ENCODE measurements at regions not wholly inside any gene's neighbourhood (a gene's known extent, or its start where the extent isn't known, plus 50 kb on each side); places are given as distances from the start of the nearest gene placed in this dataset.

- Histone ChIP-seq H3K9me1 (ENCODE audit: control insufficient read depth, insufficient read depth, low read length) (no peaks in the 10 kb centered on the region), H3K79me2 (ENCODE audit: control insufficient read depth, insufficient read depth, low read length) (no peaks in the 10 kb centered on the region), H3K4me3 (no peak overlapping the region), H4K20me1 (replicated peaks; ENCODE audit: control insufficient read depth, insufficient read depth, low read length) (no peaks in the 10 kb centered on the region), H3K27me3 (ENCODE audit: control insufficient read depth in 2 of 2, insufficient read depth in 2 of 2, low read length in 2 of 2) (no peaks in the 10 kb centered on the region), H3K4me1 (replicated peaks in 1 of 2; ENCODE audit: control insufficient read depth in 2 of 2, insufficient read depth in 2 of 2, low read length in 2 of 2) (no peaks in the 10 kb centered on the region), H3K9ac (ENCODE audit: insufficient read depth in 1 of 2, low read depth in 2 of 2, low read length in 2 of 2) (no peak overlapping the region), H3K4me2 (ENCODE audit: insufficient read depth, low read length) (no peak overlapping the region), H3K9me3 (replicated peaks; ENCODE audit: control insufficient read depth, insufficient read depth, low read depth, low read length) (no peaks in the 10 kb centered on the region), H2AFZ (ENCODE audit: low read depth, low read length) (no peak overlapping the region), H3K27ac (ENCODE audit: extremely low read depth, low read depth, low read length) (no peak overlapping the region), H3K36me3 (ENCODE audit: control insufficient read depth, insufficient read depth, low read length) (no peaks in the 10 kb centered on the region)
- WGBS (ENCODE audit: insufficient coverage, low coverage, missing lambda C conversion rate): 14% methylated on average over 1 of the region's 1 CpG
- in situ Hi-C loops (cut with MboI) (no loop called here), intact Hi-C loops (cut with micrococcal nuclease) (no loop called here)
- FAIRE-seq (no peak), ATAC-seq (no peak), DNase-seq (ENCODE audit: extremely low read depth in 1 of 4, low spot score in 3 of 4) (no peak)
- no peak for TF ChIP-seq YY1 (IDR thresholded peaks at IDR 0.05; ENCODE audit: borderline replicate concordance in 1 of 3, control insufficient read depth in 1 of 3, extremely low read depth in 1 of 3, insufficient read depth in 3 of 3, insufficient read length in 1 of 3, insufficient replicate concordance in 2 of 3, low read depth in 1 of 3, low read length in 2 of 3)
- TF ChIP-seq SIRT6 (IDR thresholded peaks at IDR 0.05; ENCODE audit: low read depth, low read length): no peak
- TF ChIP-seq FOXA3 (CRISPR knock-in tag; conservative IDR thresholded peaks at IDR 0.05 in 1 of 2, IDR thresholded peaks at IDR 0.05 in 1 of 2): no peak
- no peak for TF ChIP-seq ZBTB34 (CRISPR knock-in tag; IDR thresholded peaks at IDR 0.05)
- ChIA-PET POLR2A (no interaction called here), CTCF (ENCODE audit: low intra/inter-chr PET ratio) (no interaction called here)
- BruUV-seq (replicated peaks): no TSS peak
These were observed 76.3 kb upstream of the PLEKHA5 start for GRCh38 chr12:19053218-19053617.

Measured in K562 (cell line).